Motor neuron (in vitro differentiated cells): ENCODE measurements at regions not wholly inside any gene's neighbourhood (a gene's known extent, or its start where the extent isn't known, plus 50 kb on each side); places are given as distances from the start of the nearest gene placed in this dataset.

Experiments used
- ATAC-seq, 8 experiments: fragments of 200-7000 bp; cut with Tn5 transposase; replicated peaks in 6 of 8; 2 replicates each; pipeline ENCODE4 v1.8.0; 2021; ENCODE audit warnings: mild to moderate bottlenecking in 8 of 8, moderate library complexity in 8 of 8
- H3K27ac ChIP-seq, 2 donors: fragments of 250-450 bp; sonication (Bioruptor Pico); 2 replicates each; pipeline ENCODE4 v1.9.0; 2021; ENCODE audit warnings: antibody characterized with exemption in 2 of 2, mild to moderate bottlenecking in 2 of 2, moderate library complexity in 1 of 2
- H3K4me1 ChIP-seq, 2 donors: fragments of 250-450 bp; sonication (Bioruptor Pico); replicated peaks in 1 of 2; 2 replicates each; pipeline ENCODE4 v1.6.1; 2021; ENCODE audit warnings: antibody characterized with exemption in 2 of 2, mild to moderate bottlenecking in 2 of 2, moderate library complexity in 1 of 2
- H3K4me3 ChIP-seq, 5 donors: fragments of 250-450 bp; sonication (Bioruptor Pico); 2 replicates each; pipeline ENCODE4 v1.9.0; 2021; ENCODE audit warnings: antibody characterized with exemption in 5 of 5, mild to moderate bottlenecking in 5 of 5, moderate library complexity in 4 of 5
- WGBS, 10 experiments: fragments of 450-650 bp; shearing (Covaris generic); methylation state at CpG; one replicate each; pipeline ENCODE4 v1.0.0; 2022; 5-methylcytosine and 5-hydroxymethylcytosine counted together
- in situ Hi-C, 9 experiments: fragments of 400-800 bp; cut with MboI; loops; one replicate each; pipeline ENCODE4 v1.15.0; 2021; ENCODE audit warnings: low sequenced_read_pairs in 9 of 9, low pct_unique_long_range_greater_than_20kb in 2 of 9; ENCODE audit not compliant: unreplicated experiment in 9 of 9

DNA sequence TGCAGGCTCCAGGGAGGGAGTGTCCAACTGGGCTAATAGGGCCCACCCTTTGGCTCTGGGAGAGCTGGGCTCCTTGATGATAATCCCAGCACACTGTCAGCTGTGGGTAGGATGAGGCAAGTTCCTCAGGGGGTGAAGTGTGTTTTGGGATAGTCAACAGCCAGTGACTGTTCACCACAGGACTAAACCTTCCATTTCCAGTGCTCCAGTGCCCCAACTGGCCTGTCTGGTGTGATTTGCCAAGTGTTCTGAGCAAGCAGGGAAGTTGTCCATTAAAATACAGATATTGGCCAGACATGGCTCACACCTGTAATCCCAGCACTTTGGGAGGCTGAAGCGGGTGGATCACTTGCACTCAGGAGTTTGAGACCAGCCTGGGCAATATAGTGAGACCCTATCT, 150.9 kb downstream of the TM9SF2 start:
- 38 to 100% (median 100%) methylated on average over 1 of the region's 1 CpG; no CpG with 5 or more reads in 6 of the 10 experiments for WGBS, 10 experiments
- no peak overlapping the region for H3K27ac ChIP-seq
- peaks cover 6 to 13% of the 10 kb centered on the region in 2 donors for H3K4me1 ChIP-seq
- ATAC-seq, result peak in 2 of 8 experiments; percentile 13 to 45
- in situ Hi-C loops, result loop anchor here in 8 of 9 experiments (10.0 to 25.0 kb wide), 7 partner anchors 260 to 1485 kb away; partner anchors contain the start of gene ZIC2 (in 1 of the 8)
- no peak overlapping the region for H3K4me3 ChIP-seq

DNA sequence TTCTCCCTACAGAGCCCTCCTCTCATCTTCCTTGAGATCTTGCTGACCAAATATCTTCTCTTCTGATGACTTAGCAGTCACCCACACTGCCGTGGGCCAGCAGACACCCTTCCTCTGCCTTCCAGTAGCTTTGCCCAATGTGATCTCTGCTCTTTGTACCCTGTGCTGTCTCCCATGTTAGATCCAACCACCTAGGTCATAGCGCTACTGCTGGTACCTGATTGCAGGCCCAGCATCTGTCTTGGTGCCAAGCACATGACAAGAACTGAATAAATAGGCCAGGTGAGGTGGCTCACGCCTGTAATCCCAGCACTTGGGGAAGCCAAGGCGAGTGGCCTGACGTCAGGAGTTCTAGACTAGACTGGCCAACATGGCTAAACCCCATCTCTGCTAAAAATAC, 149.7 kb downstream of the TM9SF2 start:
- no peak for ATAC-seq
- 54 to 100% (median 83%) methylated on average over 2 to 4 of the region's 5 CpGs; no CpG with 5 or more reads in 5 of the 10 experiments for WGBS, 10 experiments
- Histone ChIP-seq H3K27ac (no peak overlapping the region), H3K4me3 (no peak overlapping the region), H3K4me1 (peaks cover 0 to 11% of the 10 kb centered on the region in 2 donors)
- in situ Hi-C loops, result loop anchor here in 8 of 9 experiments (10.0 to 25.0 kb wide), 7 partner anchors 261 to 1486 kb away; partner anchors contain the start of gene ZIC2 (in 1 of the 8)

DNA sequence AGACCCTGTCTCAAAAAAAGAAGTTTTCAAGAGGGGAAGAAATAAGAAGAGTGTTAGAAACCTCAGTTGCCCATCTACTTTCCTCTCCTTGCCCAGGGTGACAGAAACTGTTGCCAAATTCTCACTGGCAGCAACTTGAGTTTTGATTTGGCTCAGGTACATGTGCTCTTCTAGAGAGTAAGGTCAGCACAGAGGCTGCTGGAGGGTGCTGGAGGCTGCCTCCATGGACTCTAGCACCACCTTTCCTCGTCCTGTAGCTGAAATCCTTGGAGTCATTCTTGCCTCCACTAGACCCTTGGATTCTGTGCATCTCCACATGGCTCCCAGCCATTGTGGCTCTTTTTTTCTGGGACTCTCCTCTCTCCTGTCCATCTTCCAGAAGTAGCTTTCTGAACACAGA, 149.1 kb downstream of the TM9SF2 start:
- peaks cover 0 to 11% of the 10 kb centered on the region in 2 donors for H3K4me1 ChIP-seq
- in situ Hi-C loops, result loop anchor here in 8 of 9 experiments (10.0 to 25.0 kb wide), 7 partner anchors 262 to 1487 kb away; partner anchors contain the start of gene ZIC2 (in 1 of the 8)
- 20 to 100% (median 84%) methylated on average over 1 of the region's 1 CpG; no CpG with 5 or more reads in 6 of the 10 experiments for WGBS, 10 experiments
- H3K27ac ChIP-seq, result no peak overlapping the region
- no peak for ATAC-seq
- no peak overlapping the region for H3K4me3 ChIP-seq

DNA sequence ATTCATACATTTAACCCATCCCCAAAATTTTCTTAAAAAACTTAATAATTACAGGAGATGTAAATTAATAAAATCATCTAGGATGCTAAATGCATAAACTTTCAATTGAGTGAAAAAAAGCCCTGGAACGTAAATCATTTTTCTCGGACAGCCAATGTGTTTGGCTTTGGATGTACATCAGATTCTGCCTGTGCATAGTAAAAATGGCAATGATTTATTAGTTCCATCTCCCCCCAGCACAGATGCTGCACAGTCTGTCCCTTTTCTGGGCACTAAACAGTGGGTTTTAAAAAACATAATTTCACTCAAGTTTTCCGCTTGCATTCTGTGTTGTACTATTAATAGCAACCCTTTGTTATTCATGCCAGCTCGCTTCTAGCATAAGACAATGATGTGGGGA, 147.7 kb downstream of the TM9SF2 start:
- H3K27ac ChIP-seq, result no peak overlapping the region
- in situ Hi-C loops, result loop anchor here in 1 of 9 experiments (25.0 kb wide), 1 partner anchor 1463 kb away; no protein-coding TSS in a partner anchor
- no peak overlapping the region for H3K4me3 ChIP-seq
- peak in 1 of 8 experiments; percentile 49 for ATAC-seq
- 10 to 100% (median 70%) methylated on average over 2 to 4 of the region's 4 CpGs for WGBS, 10 experiments
- peaks cover 0 to 11% of the 10 kb centered on the region in 2 donors for H3K4me1 ChIP-seq

DNA sequence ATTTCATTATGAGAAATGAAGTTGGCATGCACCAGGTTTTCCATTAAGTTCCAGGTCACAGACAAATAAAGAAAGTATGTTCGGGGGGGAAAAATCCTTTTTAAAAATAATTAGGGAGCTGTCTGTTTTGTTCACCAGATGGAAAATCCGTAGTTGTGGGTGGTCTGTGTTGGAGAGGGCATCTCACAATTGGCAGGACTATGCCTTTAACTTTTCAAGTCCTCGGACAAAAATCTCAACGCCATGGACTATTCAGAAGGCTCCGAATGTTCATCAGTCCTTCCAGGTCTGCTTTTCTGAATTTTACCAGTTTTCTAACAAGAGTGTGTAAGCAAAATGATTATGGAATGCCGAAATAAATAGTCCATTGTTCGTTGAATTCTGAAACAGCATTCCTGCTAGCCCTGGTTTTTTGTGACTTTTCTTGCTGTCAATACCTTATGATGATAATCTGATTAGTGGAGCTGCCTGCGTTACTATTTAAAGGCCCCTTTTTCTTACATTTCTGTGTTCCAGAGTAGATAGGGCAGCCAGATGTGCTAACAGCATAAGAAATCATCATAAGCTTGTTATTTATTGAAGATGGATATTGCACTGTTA, 146.9 kb downstream of the TM9SF2 start:
- in situ Hi-C loops, result loop anchor here in 1 of 9 experiments (25.0 kb wide), 1 partner anchor 1464 kb away; no protein-coding TSS in a partner anchor
- 17 to 85% (median 50%) methylated on average over 1 to 8 of the region's 8 CpGs for WGBS, 10 experiments
- Histone ChIP-seq H3K4me3 (no peak overlapping the region), H3K27ac (no peak overlapping the region), H3K4me1 (peaks cover 0 to 11% of the 10 kb centered on the region in 2 donors)
- ATAC-seq, result no peak

DNA sequence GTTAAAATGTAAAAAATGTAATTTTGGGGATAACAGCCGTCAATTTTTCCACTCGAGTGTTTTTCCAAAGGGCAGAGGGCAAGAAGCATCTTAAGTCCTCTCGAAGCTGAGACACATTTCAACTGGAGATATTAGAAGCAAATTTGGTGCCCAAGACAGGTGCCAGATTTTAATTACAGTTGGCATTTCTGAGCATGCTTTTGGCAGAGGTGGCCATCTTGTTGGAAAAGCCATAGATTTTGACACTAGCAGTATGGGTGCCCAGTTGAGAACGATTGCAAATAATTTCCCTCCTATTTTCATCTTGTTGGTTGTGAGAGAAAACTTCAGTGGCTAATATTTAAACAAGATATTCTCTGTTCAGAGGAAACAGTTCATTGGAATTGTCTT, 146.3 kb downstream of the TM9SF2 start:
- H3K4me1 ChIP-seq, result peaks cover 0 to 11% of the 10 kb centered on the region in 2 donors
- 2 to 100% (median 51%) methylated on average over 1 to 4 of the region's 4 CpGs; no CpG with 5 or more reads in 2 of the 10 experiments for WGBS, 10 experiments
- in situ Hi-C loops, result loop anchor here in 1 of 9 experiments (25.0 kb wide), 1 partner anchor 1465 kb away; no protein-coding TSS in a partner anchor
- no peak overlapping the region for H3K4me3 ChIP-seq
- no peak for ATAC-seq
- H3K27ac ChIP-seq, result no peak overlapping the region

DNA sequence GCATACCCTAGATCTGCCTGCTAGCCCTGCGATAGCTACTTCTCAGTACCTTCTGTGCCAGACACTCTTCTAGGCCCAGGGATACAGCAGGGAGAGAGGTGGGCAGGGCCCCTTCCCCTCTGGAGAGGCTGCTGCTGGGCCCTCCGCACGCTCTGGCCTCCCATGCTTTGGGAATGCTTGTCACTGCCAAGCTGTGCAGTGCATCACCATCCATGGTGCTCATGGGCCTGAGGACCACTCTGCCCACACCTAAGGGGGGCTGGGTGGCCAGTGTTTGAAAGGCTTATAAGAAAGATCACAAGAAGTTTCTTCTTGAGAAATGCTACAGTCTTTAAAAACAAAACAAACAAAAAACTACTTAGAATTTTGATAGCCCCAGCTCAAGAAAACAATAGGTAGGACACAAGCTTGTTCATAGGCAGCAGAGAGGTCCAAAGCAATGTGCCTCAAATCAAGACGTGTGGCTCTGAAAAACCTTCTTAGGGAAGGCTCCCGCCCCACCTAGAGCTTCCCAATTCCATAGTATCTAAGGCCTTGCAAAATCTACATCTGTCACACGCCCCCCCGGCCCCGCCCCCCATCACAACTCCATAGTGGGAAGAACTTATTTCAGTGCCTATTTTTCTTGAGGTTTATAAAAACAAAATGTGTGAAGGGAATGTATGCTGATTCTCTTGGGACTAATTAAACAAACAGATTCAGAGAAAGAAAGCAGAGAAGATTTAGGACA, 145.8 kb downstream of the TM9SF2 start:
- 62 to 100% (median 100%) methylated on average over 1 to 5 of the region's 8 CpGs; no CpG with 5 or more reads in 5 of the 10 experiments for WGBS, 10 experiments
- peaks cover 0 to 11% of the 10 kb centered on the region in 2 donors for H3K4me1 ChIP-seq
- in situ Hi-C loops, result loop anchor here in 1 of 9 experiments (25.0 kb wide), 1 partner anchor 1465 kb away; no protein-coding TSS in a partner anchor

DNA sequence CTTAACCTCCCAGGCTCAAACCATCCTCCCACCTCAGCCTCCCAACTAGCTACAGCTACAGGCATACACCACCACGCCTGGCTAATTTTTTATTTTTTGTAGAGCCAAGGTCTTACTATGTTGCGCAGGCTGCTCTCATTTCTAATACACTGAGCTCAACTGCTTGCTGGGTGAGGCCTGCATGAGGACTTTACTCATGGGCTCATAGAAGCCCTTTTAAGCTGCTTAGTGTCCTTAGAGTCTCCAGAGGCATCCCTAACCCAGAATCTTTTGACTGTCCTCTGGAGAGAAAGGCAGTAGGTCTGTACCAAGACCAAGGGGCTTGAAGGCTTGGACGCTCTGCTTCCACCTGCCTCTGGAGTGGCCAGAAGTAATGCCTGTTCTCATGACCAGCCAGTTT, 141.6 kb downstream of the TM9SF2 start:
- 83 to 100% (median 93%) methylated on average over 1 to 3 of the region's 3 CpGs; no CpG with 5 or more reads in 5 of the 10 experiments for WGBS, 10 experiments
- no peak overlapping the region for H3K27ac ChIP-seq
- ATAC-seq, result no peak
- H3K4me3 ChIP-seq, result no peak overlapping the region
- in situ Hi-C loops, result loop anchor here in 1 of 9 experiments (25.0 kb wide), 1 partner anchor 1469 kb away; no protein-coding TSS in a partner anchor
- H3K4me1 ChIP-seq, result no peaks in the 10 kb centered on the region

More for the DNA sequence above, 145.8 kb downstream of the TM9SF2 start:
- Histone ChIP-seq H3K27ac (no peak overlapping the region), H3K4me3 (no peak overlapping the region)
- no peak for ATAC-seq

DNA sequence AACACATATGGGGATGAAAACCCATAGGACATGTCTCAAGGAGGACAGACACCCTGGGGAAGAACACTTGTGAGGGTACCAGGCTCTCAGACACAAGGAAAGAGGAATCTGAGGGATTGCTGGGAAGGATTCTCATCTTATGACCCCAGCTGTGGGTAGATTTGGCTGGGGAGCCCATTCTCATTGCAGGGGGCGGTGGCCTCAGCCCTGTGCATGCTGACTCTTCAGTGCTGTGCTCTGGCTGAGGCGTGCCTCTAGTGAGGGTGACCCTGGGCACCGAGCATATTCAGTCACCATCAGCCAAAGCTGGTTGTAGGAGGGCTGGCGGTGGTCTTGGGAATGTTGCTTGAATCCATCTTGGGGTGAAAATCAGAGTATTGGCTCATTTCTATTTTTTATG, 140.7 kb downstream of the TM9SF2 start:
- Histone ChIP-seq H3K4me1 (no peaks in the 10 kb centered on the region), H3K27ac (no peak overlapping the region), H3K4me3 (no peak overlapping the region)
- 94 to 100% (median 100%) methylated on average over 1 to 3 of the region's 4 CpGs; no CpG with 5 or more reads in 7 of the 10 experiments for WGBS, 10 experiments
- in situ Hi-C loops, result loop anchor here in 1 of 9 experiments (25.0 kb wide), 1 partner anchor 1470 kb away; no protein-coding TSS in a partner anchor
- ATAC-seq, result no peak

DNA sequence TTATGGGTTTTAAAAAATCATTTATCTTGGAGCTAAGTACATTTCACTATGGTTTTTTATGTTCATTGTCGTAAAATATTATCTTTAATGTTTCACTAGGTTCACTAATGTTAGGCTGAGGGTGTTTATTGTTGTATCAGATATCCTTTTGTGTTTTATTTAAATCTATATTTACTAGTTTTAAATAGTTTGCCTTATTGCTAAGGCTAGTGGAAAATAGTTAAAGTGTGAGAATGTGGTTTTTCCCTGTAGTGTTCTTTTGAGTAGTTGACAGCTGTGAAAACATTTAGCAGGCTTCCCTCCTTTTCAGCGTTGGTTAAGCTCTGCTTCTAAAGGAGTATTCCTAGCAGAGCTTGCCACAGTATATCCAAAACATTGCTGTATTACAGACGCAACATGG, 139.0 kb downstream of the TM9SF2 start:
- in situ Hi-C loops, result loop anchor here in 1 of 9 experiments (25.0 kb wide), 1 partner anchor 1472 kb away; no protein-coding TSS in a partner anchor
- WGBS, 10 experiments, result 47 to 100% (median 80%) methylated on average over 1 to 3 of the region's 3 CpGs; no CpG with 5 or more reads in 1 of the 10 experiments
- no peaks in the 10 kb centered on the region for H3K4me1 ChIP-seq
- H3K4me3 ChIP-seq, result no peak overlapping the region
- no peak for ATAC-seq
- H3K27ac ChIP-seq, result no peak overlapping the region

DNA sequence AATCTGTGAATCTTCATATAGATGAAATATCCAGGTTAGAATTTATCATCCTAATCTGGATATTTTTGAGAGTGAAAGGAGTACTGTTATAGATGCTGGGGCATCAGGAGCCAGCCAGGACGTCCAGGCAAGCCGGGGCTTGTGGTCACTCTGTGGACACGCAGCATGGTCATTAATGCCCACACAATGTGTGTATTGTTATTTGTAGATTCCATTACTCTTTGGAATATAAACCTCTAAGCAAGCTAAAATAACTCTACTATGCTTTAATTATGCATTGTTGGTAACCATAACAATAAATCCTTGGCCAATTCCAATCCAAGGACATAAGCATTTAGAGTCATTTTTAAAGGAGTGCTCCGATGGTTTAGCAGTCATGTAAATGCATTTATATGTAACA, 137.9 kb downstream of the TM9SF2 start:
- H3K4me3 ChIP-seq, result no peak overlapping the region
- H3K4me1 ChIP-seq, result no peaks in the 10 kb centered on the region
- in situ Hi-C loops, result loop anchor here in 1 of 9 experiments (25.0 kb wide), 1 partner anchor 1473 kb away; no protein-coding TSS in a partner anchor
- ATAC-seq, result no peak
- no peak overlapping the region for H3K27ac ChIP-seq
- WGBS, 10 experiments, result 27 to 100% (median 90%) methylated on average over 1 to 4 of the region's 4 CpGs; no CpG with 5 or more reads in 3 of the 10 experiments

DNA sequence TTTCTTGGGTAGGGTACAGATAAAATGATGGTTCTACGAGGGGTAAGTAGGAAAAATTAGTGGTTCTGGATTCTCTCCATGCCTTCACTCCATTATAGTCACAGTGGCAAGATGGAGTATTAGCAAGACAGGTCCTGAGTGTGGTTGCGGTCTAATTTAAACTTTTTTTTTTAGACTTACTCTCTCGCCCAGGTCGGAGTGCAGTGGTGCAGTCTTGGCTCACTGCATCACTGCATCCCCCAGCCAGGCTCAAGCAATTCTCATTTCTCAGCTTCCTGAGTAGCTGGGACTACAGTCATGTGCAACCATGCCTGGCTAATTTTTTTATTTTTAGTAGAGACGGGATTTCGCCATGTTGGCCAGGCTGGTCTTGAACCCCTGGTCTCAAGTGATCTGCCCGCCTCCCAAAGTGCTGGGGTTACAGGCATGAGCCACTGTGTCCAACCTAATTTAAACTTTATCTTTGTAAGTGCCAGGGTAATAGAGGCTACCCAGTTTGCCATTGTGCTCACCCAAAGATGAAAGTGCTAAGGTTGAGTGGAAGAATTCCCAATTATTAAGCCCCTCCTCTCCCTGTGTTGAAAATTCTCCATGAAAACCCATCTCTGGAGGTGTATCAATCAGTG, 135.6 kb downstream of the TM9SF2 start:
- in situ Hi-C loops, result loop anchor here in 1 of 9 experiments (25.0 kb wide), 1 partner anchor 1475 kb away; no protein-coding TSS in a partner anchor
- no peak overlapping the region for H3K27ac ChIP-seq
- WGBS, 10 experiments, result 48 to 100% (median 89%) methylated on average over 2 to 7 of the region's 7 CpGs; no CpG with 5 or more reads in 3 of the 10 experiments
- H3K4me3 ChIP-seq, result no peak overlapping the region
- no peak for ATAC-seq
- no peaks in the 10 kb centered on the region for H3K4me1 ChIP-seq
